ENCODE measurements at regions not wholly inside any gene's neighbourhood (a gene's known extent, or its start where the extent isn't known, plus 50 kb on each side); places are given as distances from the start of the nearest gene placed in this dataset.

GRCh38 chr4:181559637-181560036 is 683.6 kb upstream of the TENM3 start:
- TF ChIP-seq EZH2 (IDR thresholded peaks at IDR 0.05; ENCODE audit: insufficient read depth, low read length) (no peak), CTCF (IDR thresholded peaks at IDR 0.05; ENCODE audit: insufficient read depth, low read depth, low read length) (no peak)
